Thyroid gland (tissue), 4 donors: ENCODE measurements at regions not wholly inside any gene's neighbourhood (a gene's known extent, or its start where the extent isn't known, plus 50 kb on each side); places are given as distances from the start of the nearest gene placed in this dataset.

ENCODE experiments used
- DNase-seq, 2 donors: peaks; one replicate each; pipeline ENCODE4 v3.0.0-alpha.2; 2019
- H3K27ac ChIP-seq, 3 donors: fragments of 200-600 bp; sonication (generic); 1 replicate in 2 of 3; 2 replicates in 1 of 3; pipeline ENCODE4 v1.5.1; 2016 to 2019; ENCODE audit warnings: mild to moderate bottlenecking in 1 of 3, moderate library complexity in 1 of 3
- H3K27me3 ChIP-seq: fragments of 200-600 bp; sonication (generic); one replicate; pipeline ENCODE4 v1.5.1; 2019
- H3K36me3 ChIP-seq, 2 donors: fragments of 200-600 bp; sonication (generic); one replicate each; pipeline ENCODE4 v1.5.1; 2016 to 2019
- H3K4me1 ChIP-seq, 2 donors: fragments of 200-600 bp; sonication (generic); one replicate each; pipeline ENCODE4 v1.5.1; 2017 to 2019
- H3K4me3 ChIP-seq, 3 donors: fragments of 200-600 bp; sonication (generic); replicated peaks in 1 of 3; 1 replicate in 2 of 3; 2 replicates in 1 of 3; pipeline ENCODE4 v1.5.1; 2016; ENCODE audit warnings: mild to moderate bottlenecking in 1 of 3
- H3K9me3 ChIP-seq: fragments of 200-600 bp; sonication (generic); one replicate; pipeline ENCODE4 v1.5.1; 2017
- CTCF ChIP-seq, 6 experiments: fragments of 200-600 bp in 3 of 6; fragments of 450-650 bp in 3 of 6; sonication (generic) in 3 of 6; IDR thresholded peaks; one replicate each; pipeline ENCODE4 v1.5.1; 2016 to 2019; ENCODE audit warnings: antibody characterized with exemption in 6 of 6, mild to moderate bottlenecking in 2 of 6, inconsistent platforms in 1 of 6, moderate library complexity in 1 of 6
- POLR2A ChIP-seq, 2 donors: fragments of 450-650 bp; IDR thresholded peaks; one replicate each; pipeline ENCODE4 v1.6.1; 2017; ENCODE audit warnings: antibody characterized with exemption in 2 of 2, mild to moderate bottlenecking in 2 of 2, moderate library complexity in 1 of 2
- WGBS, 2 donors: methylation state at CpG; one replicate each; pipeline ENCODE4 v1.1.5; 2017; 5-methylcytosine and 5-hydroxymethylcytosine counted together
- intact Hi-C: fragments of 100-400 bp; cut with DNase I; formaldehyde crosslinking; loops from one replicate; pipeline ENCODE4 v1.15.1; 2023

GRCh38 chr20:23240519-23240918 lies 110.1 kb upstream of the NXT1 start:
- no peaks in the 10 kb centered on the region for H3K9me3 ChIP-seq
- H3K4me1 ChIP-seq, result no peaks in the 10 kb centered on the region
- H3K27ac ChIP-seq, result no peak overlapping the region
- H3K27me3 ChIP-seq, result no peaks in the 10 kb centered on the region
- no peak overlapping the region for H3K4me3 ChIP-seq
- no peaks in the 10 kb centered on the region for H3K36me3 ChIP-seq
- 87 to 92% methylated on average over 1 of the region's 1 CpG for WGBS, 2 donors
- intact Hi-C loops, result no loop called here
- DNase-seq, result no peak
- TF ChIP-seq CTCF (IDR thresholded peaks at IDR 0.05) (no peak), POLR2A (IDR thresholded peaks at IDR 0.05) (no peak)

GRCh38 chr20:23237201-23237600 lies 113.4 kb upstream of the NXT1 start:
- H3K27ac ChIP-seq, result no peak overlapping the region
- H3K4me3 ChIP-seq, result no peak overlapping the region
- no peaks in the 10 kb centered on the region for H3K4me1 ChIP-seq
- no peaks in the 10 kb centered on the region for H3K27me3 ChIP-seq
- H3K36me3 ChIP-seq, result no peaks in the 10 kb centered on the region
- TF ChIP-seq POLR2A (IDR thresholded peaks at IDR 0.05), result no peak
- no peak for TF ChIP-seq CTCF (IDR thresholded peaks at IDR 0.05)
- intact Hi-C loops, result loop anchor here (10.0 kb wide), 1 partner anchor 542 kb away; no protein-coding TSS in a partner anchor
- H3K9me3 ChIP-seq, result no peaks in the 10 kb centered on the region
- DNase-seq, result no peak

- TF ChIP-seq POLR2A (IDR thresholded peaks at IDR 0.05) (no peak), CTCF (IDR thresholded peaks at IDR 0.05) (peak; percentile 75 to 88 (median 83))
- Histone ChIP-seq H3K36me3 (no peaks in the 10 kb centered on the region), H3K9me3 (no peaks in the 10 kb centered on the region), H3K4me3 (no peak overlapping the region), H3K27me3 (no peaks in the 10 kb centered on the region), H3K4me1 (no peaks in the 10 kb centered on the region), H3K27ac (no peak overlapping the region)
- peak; percentile 65 to 77 for DNase-seq
- WGBS, 2 donors, result 25 to 35% methylated on average over 9 of the region's 9 CpGs
- intact Hi-C loops, result loop anchor here (10.0 kb wide), 1 partner anchor 541 kb away; no protein-coding TSS in a partner anchor
Measured at GRCh38 chr20:23235173-23236027, 115.2 kb upstream of the NXT1 start.

- Histone ChIP-seq H3K9me3 (no peaks in the 10 kb centered on the region), H3K27ac (no peak overlapping the region), H3K36me3 (no peaks in the 10 kb centered on the region), H3K4me1 (no peaks in the 10 kb centered on the region), H3K4me3 (no peak overlapping the region), H3K27me3 (no peaks in the 10 kb centered on the region)
- WGBS, 2 donors, result 95% methylated on average over 3 of the region's 3 CpGs
- intact Hi-C loops, result loop anchor here (10.0 kb wide), 1 partner anchor 540 kb away; no protein-coding TSS in a partner anchor
- no peak for DNase-seq
- TF ChIP-seq POLR2A (IDR thresholded peaks at IDR 0.05), result no peak
- TF ChIP-seq CTCF (IDR thresholded peaks at IDR 0.05), result no peak
Measured at GRCh38 chr20:23234311-23235078, 116.1 kb upstream of the NXT1 start.

- Histone ChIP-seq H3K27me3 (no peaks in the 10 kb centered on the region), H3K36me3 (no peaks in the 10 kb centered on the region), H3K4me1 (no peaks in the 10 kb centered on the region), H3K4me3 (no peak overlapping the region), H3K27ac (no peak overlapping the region), H3K9me3 (no peaks in the 10 kb centered on the region)
- intact Hi-C loops, result loop anchor here (10.0 kb wide), 1 partner anchor 539 kb away; no protein-coding TSS in a partner anchor
- TF ChIP-seq CTCF (IDR thresholded peaks at IDR 0.05) (no peak), POLR2A (IDR thresholded peaks at IDR 0.05) (no peak)
- WGBS, 2 donors, result 96 to 98% methylated on average over 6 of the region's 6 CpGs
- no peak for DNase-seq
Measured at GRCh38 chr20:23233341-23233740, 117.2 kb upstream of the NXT1 start.
